IPS-20b (cell line): ENCODE measurements at regions not wholly inside any gene's neighbourhood (a gene's known extent, or its start where the extent isn't known, plus 50 kb on each side); places are given as distances from the start of the nearest gene placed in this dataset.

ENCODE experiments used
- H3K27ac ChIP-seq: one replicate; pipeline ENCODE4 v1.5.1; 2013; ENCODE audit warnings: low read length
- H3K27me3 ChIP-seq: 2 replicates; pipeline ENCODE4 v1.6.1; 2013; ENCODE audit warnings: mild to moderate bottlenecking, low read length, inconsistent platforms; ENCODE audit not compliant: insufficient read depth
- H3K36me3 ChIP-seq: 2 replicates; pipeline ENCODE4 v1.6.1; 2013; ENCODE audit warnings: low read depth, mild to moderate bottlenecking, inconsistent platforms, low read length, moderate library complexity; ENCODE audit not compliant: insufficient read depth
- H3K4me1 ChIP-seq: 2 replicates; pipeline ENCODE4 v1.6.1; 2013; ENCODE audit warnings: mild to moderate bottlenecking, control low read depth, inconsistent platforms, low read length, moderate library complexity; ENCODE audit not compliant: insufficient read depth
- H3K4me3 ChIP-seq: 2 replicates; pipeline ENCODE4 v1.5.1; 2013; ENCODE audit warnings: mild to moderate bottlenecking, low read length, inconsistent platforms
- H3K9ac ChIP-seq: 2 replicates; pipeline ENCODE4 v1.6.1; 2013; ENCODE audit warnings: low read depth, mild to moderate bottlenecking, inconsistent platforms, low read length, moderate library complexity
- H3K9me3 ChIP-seq: 2 replicates; pipeline ENCODE4 v1.6.1; 2013; ENCODE audit warnings: mild to moderate bottlenecking, low read depth, low read length, inconsistent platforms; ENCODE audit not compliant: insufficient read depth

DNA sequence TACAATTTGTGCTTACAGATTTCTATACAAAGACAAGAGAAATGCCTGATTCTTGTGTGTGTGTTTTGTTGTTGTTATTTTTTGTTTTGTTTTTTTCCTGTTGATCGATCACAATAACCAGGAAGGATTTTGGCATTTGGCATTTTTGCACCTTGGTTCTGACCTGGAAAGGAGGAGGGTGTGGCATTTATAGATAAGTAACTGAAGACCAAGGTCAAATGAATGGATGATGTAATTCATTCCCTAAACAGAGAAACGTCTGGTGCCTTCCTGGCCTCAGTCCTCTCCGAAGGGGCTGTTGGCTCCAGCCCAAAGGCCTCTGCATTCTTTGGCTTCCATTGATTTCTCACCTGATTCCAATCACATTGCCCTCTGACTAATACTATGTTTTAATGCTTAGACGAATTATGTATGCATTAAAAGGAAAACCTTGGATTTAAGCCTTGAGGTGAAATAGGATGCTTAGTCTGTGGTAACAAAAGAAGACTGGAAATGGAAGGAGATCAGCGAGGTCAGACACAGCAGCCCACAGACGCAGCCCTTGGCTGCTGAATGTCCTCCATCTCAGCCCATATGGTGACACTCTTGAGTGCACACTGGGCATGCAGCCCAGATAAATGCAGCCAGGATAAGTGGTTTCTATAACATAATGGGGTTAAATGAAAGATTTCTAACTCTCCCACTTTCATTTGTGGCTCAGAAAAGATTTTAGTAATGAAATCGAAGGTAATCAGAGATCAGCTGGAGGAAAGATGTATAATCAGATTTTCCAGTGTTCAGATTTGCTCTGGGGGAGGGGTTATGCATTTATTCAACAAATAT is 60.5 kb upstream of the TRIM2 start:
- H3K9me3 ChIP-seq, result no peaks in the 10 kb centered on the region
- no peak overlapping the region for H3K4me3 ChIP-seq
- H3K36me3 ChIP-seq, result no peaks in the 10 kb centered on the region
- H3K27me3 ChIP-seq, result no peaks in the 10 kb centered on the region
- H3K9ac ChIP-seq, result no peak overlapping the region
- no peak overlapping the region for H3K27ac ChIP-seq
- H3K4me1 ChIP-seq, result peaks cover 14% of the 10 kb centered on the region; the same call in 1 of the 2 replicates

DNA sequence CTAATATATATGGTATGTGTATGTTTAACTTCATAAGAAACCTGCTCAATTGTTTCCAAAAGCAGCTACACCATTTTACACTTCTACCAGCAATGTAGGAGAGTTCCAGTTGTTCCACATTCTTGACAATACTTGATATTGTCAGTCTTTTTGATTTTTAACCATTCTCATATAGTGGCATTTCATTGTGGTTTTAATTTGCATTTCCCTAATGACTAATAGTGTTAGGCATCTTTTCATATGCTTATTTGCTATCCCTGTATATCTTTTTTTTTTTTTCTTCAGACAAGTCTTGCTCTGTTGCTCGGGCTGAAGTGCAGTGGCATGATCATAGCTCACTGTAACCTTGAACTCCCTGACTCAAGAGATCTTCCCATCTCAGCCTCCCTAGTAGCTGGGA is 58.2 kb upstream of the TRIM2 start:
- no peak overlapping the region for H3K4me3 ChIP-seq
- no peaks in the 10 kb centered on the region for H3K9me3 ChIP-seq
- H3K36me3 ChIP-seq, result no peaks in the 10 kb centered on the region
- H3K9ac ChIP-seq, result no peak overlapping the region
- H3K27me3 ChIP-seq, result peaks cover 3% of the 10 kb centered on the region; the same call in 1 of the 2 replicates
- peaks cover 14% of the 10 kb centered on the region; the same call in 1 of the 2 replicates for H3K4me1 ChIP-seq
- no peak overlapping the region for H3K27ac ChIP-seq

DNA sequence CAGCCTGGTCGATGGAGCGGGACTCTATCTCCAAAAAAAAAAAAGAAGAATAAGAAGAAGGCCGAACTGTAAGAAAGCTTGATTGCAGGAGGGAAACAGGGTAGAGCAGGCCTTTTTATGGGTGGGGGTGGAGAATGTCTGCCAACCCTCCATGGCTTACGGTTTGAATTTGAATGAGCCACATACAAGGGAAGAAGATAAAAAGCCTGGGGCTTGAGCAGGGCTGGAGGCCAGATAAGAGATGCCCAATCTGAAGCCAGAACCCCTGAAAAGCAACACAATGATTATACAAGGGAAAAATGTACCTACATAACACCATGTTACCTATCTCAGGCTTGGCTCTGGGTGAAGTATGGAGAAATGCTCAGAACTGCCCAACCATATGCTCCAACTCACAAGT is 57.3 kb upstream of the TRIM2 start:
- Histone ChIP-seq H3K4me1 (peaks cover 20% of the 10 kb centered on the region; the same call in 1 of the 2 replicates), H3K4me3 (no peak overlapping the region), H3K36me3 (no peaks in the 10 kb centered on the region), H3K9me3 (no peaks in the 10 kb centered on the region), H3K27me3 (peaks cover 12% of the 10 kb centered on the region), H3K27ac (no peak overlapping the region), H3K9ac (no peak overlapping the region)

DNA sequence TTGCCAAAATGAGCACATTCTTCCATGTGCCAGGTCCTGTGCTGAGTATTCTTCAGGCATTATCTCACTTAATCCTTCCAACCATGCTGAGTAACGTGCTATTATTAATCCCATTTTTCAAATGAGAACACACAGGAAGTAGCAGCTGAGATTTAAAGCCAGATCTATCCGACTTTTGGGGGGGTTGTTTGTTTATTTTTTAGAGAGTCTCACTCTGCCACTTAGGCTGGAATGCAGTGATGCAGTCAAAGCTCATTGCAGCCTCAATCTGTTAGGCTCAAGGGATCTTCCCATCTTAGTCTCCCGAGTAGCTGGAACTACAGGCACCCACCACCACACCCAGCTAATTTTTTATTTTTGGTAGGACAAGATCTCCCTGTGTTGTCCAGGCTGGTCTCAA is 55.5 kb upstream of the TRIM2 start:
- no peaks in the 10 kb centered on the region for H3K9me3 ChIP-seq
- H3K27me3 ChIP-seq, result peaks cover 30% of the 10 kb centered on the region
- no peaks in the 10 kb centered on the region for H3K36me3 ChIP-seq
- peaks cover 21% of the 10 kb centered on the region; the same call in 1 of the 2 replicates for H3K4me1 ChIP-seq
- no peak overlapping the region for H3K4me3 ChIP-seq
- no peak overlapping the region for H3K9ac ChIP-seq
- no peak overlapping the region for H3K27ac ChIP-seq

DNA sequence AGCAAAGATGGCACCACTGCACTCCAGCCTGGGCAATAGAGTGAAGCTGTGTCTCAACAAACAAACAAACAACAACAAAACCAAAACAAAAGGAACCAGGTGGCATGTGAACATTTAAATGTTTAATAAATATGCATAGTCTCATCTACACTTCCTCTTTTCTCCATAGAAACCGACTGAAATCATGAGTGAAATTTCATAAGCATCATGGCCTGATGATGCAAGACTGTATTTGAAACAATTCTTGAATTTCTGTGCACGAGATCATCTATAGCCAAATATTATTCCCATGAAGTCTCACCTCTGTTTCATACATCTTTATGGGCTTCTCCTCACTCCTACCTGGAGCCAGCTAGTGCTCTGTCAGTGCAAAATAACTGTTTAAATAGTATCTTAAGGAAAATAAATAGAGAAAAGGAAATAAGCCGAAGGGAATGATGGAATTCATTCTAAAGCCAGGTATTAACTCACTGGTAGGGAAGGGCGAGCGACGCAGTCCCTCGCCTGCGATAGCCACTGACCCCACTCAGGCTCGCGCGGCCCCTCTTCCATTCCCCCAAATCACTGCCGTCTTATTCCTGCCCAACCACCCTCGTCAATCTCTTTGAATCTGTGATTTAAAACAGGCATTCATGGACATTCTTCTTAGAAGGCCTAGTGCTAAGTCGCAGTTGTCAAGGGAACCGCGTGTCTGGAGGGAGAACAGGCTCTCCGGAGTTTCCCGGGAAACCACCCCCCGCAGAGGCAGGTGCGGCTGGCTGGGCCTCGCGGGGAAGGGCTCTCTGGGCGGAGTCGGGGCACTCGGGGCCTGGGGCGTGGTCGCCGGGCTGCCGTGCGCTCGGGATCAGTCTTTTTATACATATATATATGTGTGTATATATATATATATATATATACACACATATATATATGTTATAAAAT is 52.4 kb upstream of the TRIM2 start:
- no peaks in the 10 kb centered on the region for H3K36me3 ChIP-seq
- peaks cover 60% of the 10 kb centered on the region for H3K27me3 ChIP-seq
- peak overlapping the region; percentile 75; the same call in 1 of the 2 replicates for H3K4me3 ChIP-seq
- peaks cover 30% of the 10 kb centered on the region for H3K4me1 ChIP-seq
- no peak overlapping the region for H3K27ac ChIP-seq
- H3K9me3 ChIP-seq, result no peaks in the 10 kb centered on the region
- no peak overlapping the region for H3K9ac ChIP-seq

DNA sequence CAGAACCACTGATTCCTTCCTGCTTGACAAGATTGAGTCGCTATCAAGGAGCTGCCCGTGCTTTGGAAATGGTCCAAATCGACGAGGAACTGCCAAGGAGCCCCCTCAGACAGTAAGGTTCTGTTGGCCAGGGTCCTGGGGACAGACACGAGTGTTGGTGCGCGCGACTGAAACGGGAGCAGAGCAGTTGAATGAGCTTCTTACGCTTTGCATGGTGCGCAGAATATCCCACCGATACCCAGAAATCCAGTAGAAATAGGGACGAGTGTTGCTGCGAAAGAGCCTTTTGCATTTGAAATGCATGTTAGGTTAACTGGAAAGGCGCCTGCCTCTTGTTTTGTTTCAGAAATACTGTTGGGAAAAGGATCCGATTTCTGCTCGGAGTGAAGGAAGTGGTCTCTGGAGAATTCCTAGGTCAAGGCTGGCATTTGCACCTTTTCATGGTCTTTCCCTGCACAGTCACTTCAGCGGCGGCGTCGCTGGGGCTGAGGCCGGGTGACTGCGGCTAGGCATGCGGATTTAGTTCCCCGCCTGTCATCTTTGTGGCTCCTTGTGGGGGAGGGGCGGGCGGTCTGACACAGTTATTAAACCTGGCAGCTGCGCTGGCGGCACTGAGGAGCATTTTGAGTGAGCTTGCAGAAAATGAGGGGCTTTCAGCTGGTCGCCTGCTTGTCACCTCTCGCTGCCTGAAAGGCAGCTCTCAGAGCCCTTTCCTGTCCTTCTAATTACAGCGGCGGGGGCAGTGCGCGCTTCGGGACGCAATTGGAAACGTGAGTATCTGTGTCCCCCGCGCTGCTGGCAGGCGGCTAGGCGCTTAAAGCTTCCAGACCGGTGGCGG is 51.5 kb upstream of the TRIM2 start:
- Histone ChIP-seq H3K4me1 (peaks cover 25% of the 10 kb centered on the region), H3K27ac (no peak overlapping the region), H3K4me3 (peak overlapping the region; percentile 75), H3K9ac (peak overlapping the region; percentile 40; the same call in 1 of the 2 replicates), H3K27me3 (peaks cover 69% of the 10 kb centered on the region), H3K9me3 (no peaks in the 10 kb centered on the region), H3K36me3 (no peaks in the 10 kb centered on the region)

DNA sequence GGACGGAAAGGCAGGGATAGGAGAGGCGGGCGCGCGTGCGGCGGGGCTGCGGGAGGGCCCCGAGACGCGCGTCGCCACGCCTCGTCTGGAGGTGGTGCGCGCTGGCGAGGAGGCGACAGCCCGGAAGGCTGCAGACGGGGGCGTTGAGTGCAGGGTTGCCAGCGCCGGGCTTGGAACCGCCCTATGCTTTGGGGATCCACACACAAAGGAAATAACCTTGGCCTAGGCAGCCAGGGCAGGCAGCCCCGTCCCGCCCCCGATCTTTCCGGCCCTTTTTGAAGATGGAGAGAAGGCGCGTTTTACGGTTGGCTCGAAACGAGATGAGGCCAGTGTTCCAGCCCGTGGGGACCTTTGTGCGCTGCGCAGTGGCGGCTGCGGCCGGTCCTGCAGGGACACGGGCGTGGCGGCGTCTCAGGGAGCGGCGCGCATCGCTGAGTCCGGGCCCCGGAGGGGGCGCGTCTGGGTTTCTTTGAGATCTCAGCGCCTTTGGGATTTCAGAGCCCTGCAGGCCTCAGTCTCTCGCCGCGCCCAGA is 50.8 kb upstream of the TRIM2 start:
- Histone ChIP-seq H3K36me3 (no peaks in the 10 kb centered on the region), H3K27ac (no peak overlapping the region), H3K27me3 (peaks cover 71% of the 10 kb centered on the region), H3K9ac (peak overlapping the region; percentile 63; the same call in 1 of the 2 replicates), H3K4me1 (peaks cover 25% of the 10 kb centered on the region), H3K9me3 (no peaks in the 10 kb centered on the region), H3K4me3 (peak overlapping the region; percentile 75)

DNA sequence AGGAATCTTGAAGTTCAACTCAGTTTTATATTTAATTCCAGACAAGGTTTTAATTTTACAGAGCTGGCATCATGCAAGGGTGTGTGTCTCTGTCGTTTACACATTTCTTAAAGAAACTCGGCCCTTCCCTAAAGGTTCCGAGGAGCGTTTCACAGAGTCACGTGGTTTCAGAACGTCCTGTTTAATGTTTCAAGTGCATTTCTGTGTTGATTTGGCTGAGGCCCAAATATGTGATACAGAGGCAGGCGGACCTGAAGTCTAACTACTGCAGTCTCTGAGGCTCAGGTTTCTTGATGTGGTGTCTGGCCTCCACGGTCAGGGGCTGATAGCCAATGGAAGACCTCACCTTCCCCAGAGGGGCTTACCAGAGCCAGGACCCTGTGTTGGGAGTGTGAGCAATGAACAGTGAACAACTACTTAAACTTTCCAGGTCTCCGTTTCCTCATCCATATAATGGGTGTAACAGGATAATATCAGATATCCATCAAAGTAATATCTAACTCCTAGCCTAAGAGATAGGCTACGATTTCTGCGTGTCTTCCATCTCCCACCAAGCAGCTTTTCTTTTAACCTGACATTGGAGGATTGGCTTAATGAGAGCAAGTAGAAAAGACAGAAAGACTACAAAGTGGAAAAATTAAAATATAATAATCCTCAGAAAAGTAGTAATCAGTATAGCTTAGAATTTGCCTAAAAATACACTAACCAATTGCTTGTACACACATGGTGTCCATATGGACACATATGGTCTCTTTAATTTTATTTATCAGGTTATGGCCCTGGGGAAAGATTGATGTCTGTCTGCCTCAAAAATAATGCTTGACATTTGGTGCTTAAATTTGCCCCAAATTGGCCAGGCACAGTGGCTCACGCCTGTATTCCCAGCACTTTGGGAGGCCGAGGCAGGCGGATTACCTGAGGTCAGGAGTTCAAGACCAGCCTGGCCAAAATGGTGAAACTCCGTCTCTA is 50.0 kb upstream of the TRIM2 start:
- Histone ChIP-seq H3K4me1 (peaks cover 25% of the 10 kb centered on the region), H3K36me3 (no peaks in the 10 kb centered on the region), H3K4me3 (peak overlapping the region; percentile 75), H3K9me3 (no peaks in the 10 kb centered on the region), H3K27me3 (peaks cover 71% of the 10 kb centered on the region), H3K9ac (peak overlapping the region; percentile 63; the same call in 1 of the 2 replicates), H3K27ac (no peak overlapping the region)
